HEK293 (cell line): ENCODE measurements at regions not wholly inside any gene's neighbourhood (a gene's known extent, or its start where the extent isn't known, plus 50 kb on each side); places are given as distances from the start of the nearest gene placed in this dataset.

Experiments
- CTCF ChIP-seq: fragments of 450-650 bp; formaldehyde crosslinking; IDR thresholded peaks from 2 replicates; pipeline ENCODE4 v1.5.1; 2016; ENCODE audit warnings: missing biosample characterization, missing genetic modification characterization
- ZNF311 ChIP-seq: fragments of 450-650 bp; formaldehyde crosslinking; IDR thresholded peaks from 2 replicates; pipeline ENCODE4 v1.5.1; 2017; ENCODE audit warnings: missing biosample characterization, missing genetic modification characterization, borderline replicate concordance
- ZNF561 ChIP-seq: fragments of 450-650 bp; IDR thresholded peaks from 2 replicates; pipeline ENCODE4 v1.5.1; 2018; ENCODE audit warnings: missing biosample characterization, missing genetic modification characterization, borderline replicate concordance
- ZNF768 ChIP-seq: fragments of 450-650 bp; formaldehyde crosslinking; IDR thresholded peaks from 2 replicates; pipeline ENCODE4 v1.5.1; 2018; ENCODE audit warnings: missing biosample characterization, mild to moderate bottlenecking, missing genetic modification characterization
- ZNF792 ChIP-seq: fragments of 450-650 bp; formaldehyde crosslinking; IDR thresholded peaks from 2 replicates; pipeline ENCODE4 v1.5.1; 2016; ENCODE audit warnings: missing biosample characterization, missing genetic modification characterization
- TF ChIP-seq, protein P1 (sequence below): fragments of 450-650 bp; formaldehyde crosslinking; IDR thresholded peaks from 2 replicates; pipeline ENCODE4 v1.5.1; 2016; ENCODE audit warnings: missing biosample characterization, missing genetic modification characterization
- TF ChIP-seq, protein P2 (sequence below): fragments of 450-650 bp; formaldehyde crosslinking; IDR thresholded peaks from 2 replicates; pipeline ENCODE4 v1.5.1; 2016; ENCODE audit warnings: missing biosample characterization, missing genetic modification characterization
- TF ChIP-seq, protein P3 (sequence below): fragments of 450-650 bp; formaldehyde crosslinking; IDR thresholded peaks from 2 replicates; pipeline ENCODE4 v1.5.1; 2016; ENCODE audit warnings: missing biosample characterization, missing genetic modification characterization

GRCh38 chr18:40056079-40056692 lies 1898.8 kb upstream of the PIK3C3 start:
- TF ChIP-seq, protein P1, sequence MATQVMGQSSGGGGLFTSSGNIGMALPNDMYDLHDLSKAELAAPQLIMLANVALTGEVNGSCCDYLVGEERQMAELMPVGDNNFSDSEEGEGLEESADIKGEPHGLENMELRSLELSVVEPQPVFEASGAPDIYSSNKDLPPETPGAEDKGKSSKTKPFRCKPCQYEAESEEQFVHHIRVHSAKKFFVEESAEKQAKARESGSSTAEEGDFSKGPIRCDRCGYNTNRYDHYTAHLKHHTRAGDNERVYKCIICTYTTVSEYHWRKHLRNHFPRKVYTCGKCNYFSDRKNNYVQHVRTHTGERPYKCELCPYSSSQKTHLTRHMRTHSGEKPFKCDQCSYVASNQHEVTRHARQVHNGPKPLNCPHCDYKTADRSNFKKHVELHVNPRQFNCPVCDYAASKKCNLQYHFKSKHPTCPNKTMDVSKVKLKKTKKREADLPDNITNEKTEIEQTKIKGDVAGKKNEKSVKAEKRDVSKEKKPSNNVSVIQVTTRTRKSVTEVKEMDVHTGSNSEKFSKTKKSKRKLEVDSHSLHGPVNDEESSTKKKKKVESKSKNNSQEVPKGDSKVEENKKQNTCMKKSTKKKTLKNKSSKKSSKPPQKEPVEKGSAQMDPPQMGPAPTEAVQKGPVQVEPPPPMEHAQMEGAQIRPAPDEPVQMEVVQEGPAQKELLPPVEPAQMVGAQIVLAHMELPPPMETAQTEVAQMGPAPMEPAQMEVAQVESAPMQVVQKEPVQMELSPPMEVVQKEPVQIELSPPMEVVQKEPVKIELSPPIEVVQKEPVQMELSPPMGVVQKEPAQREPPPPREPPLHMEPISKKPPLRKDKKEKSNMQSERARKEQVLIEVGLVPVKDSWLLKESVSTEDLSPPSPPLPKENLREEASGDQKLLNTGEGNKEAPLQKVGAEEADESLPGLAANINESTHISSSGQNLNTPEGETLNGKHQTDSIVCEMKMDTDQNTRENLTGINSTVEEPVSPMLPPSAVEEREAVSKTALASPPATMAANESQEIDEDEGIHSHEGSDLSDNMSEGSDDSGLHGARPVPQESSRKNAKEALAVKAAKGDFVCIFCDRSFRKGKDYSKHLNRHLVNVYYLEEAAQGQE (tag by site-specific recombination): no peak
- TF ChIP-seq ZNF311 (tag by site-specific recombination): no peak
- TF ChIP-seq, protein P2, sequence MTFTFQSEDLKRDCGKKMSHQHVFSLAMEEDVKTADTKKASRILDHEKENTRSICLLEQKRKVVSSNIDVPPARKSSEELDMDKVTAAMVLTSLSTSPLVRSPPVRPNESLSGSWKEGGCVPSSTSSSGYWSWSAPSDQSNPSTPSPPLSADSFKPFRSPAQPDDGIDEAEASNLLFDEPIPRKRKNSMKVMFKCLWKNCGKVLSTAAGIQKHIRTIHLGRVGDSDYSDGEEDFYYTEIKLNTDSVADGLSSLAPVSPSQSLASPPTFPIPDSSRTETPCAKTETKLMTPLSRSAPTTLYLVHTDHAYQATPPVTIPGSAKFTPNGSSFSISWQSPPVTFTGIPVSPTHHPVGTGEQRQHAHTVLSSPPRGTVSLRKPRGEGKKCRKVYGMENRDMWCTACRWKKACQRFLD (tag by site-specific recombination): no peak
- TF ChIP-seq ZNF561: no peak
- no peak for TF ChIP-seq CTCF (tag by site-specific recombination)
- TF ChIP-seq ZNF768 (tag by site-specific recombination): no peak
- TF ChIP-seq, protein P3, sequence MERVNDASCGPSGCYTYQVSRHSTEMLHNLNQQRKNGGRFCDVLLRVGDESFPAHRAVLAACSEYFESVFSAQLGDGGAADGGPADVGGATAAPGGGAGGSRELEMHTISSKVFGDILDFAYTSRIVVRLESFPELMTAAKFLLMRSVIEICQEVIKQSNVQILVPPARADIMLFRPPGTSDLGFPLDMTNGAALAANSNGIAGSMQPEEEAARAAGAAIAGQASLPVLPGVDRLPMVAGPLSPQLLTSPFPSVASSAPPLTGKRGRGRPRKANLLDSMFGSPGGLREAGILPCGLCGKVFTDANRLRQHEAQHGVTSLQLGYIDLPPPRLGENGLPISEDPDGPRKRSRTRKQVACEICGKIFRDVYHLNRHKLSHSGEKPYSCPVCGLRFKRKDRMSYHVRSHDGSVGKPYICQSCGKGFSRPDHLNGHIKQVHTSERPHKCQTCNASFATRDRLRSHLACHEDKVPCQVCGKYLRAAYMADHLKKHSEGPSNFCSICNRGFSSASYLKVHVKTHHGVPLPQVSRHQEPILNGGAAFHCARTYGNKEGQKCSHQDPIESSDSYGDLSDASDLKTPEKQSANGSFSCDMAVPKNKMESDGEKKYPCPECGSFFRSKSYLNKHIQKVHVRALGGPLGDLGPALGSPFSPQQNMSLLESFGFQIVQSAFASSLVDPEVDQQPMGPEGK (tag by site-specific recombination): no peak
- TF ChIP-seq ZNF792 (tag by site-specific recombination): no peak
